ENCODE measurements at regions not wholly inside any gene's neighbourhood (a gene's known extent, or its start where the extent isn't known, plus 50 kb on each side); places are given as distances from the start of the nearest gene placed in this dataset.

GRCh38 chr16:14341324-14342225 lies 270.5 kb downstream of the MRTFB start:
- H3K4me1 ChIP-seq = peaks cover 18% of the 10 kb centered on the region
- no peaks in the 10 kb centered on the region for H3K27me3 ChIP-seq (ENCODE audit: insufficient read depth in 3 of 3, low read length in 2 of 3)
- H3K4me3 ChIP-seq = no peak overlapping the region
- ATAC-seq = peak in 1 of 4 donors; percentile 25
- no peak for TF ChIP-seq CTCF (IDR thresholded peaks at IDR 0.05)
- no peak for DNase-seq
- peak overlapping the region; percentile 16 for H3K27ac ChIP-seq
- H3K36me3 ChIP-seq (ENCODE audit: insufficient read depth in 1 of 2, low read depth in 1 of 2) = no peaks in the 10 kb centered on the region
- intact Hi-C loops (cut with DNase I) = no loop called here
- H3K9me3 ChIP-seq = peaks cover 5% of the 10 kb centered on the region
- WGBS, 3 donors = 31 to 50% (median 41%) methylated on average over 4 of the region's 4 CpGs

GRCh38 chr16:14339694-14340093 lies 268.6 kb downstream of the MRTFB start:
- Histone ChIP-seq H3K4me1 (peaks cover 13% of the 10 kb centered on the region), H3K36me3 (ENCODE audit: insufficient read depth in 1 of 2, low read depth in 1 of 2) (no peaks in the 10 kb centered on the region), H3K4me3 (no peak overlapping the region), H3K27me3 (ENCODE audit: insufficient read depth in 3 of 3, low read length in 2 of 3) (no peaks in the 10 kb centered on the region), H3K27ac (no peak overlapping the region), H3K9me3 (no peaks in the 10 kb centered on the region)
- TF ChIP-seq CTCF (IDR thresholded peaks at IDR 0.05) = no peak
- WGBS, 3 donors = 44 to 91% (median 56%) methylated on average over 2 of the region's 2 CpGs
- intact Hi-C loops (cut with DNase I) = no loop called here
- ATAC-seq (peak in 1 of 4 donors; percentile 38), DNase-seq (no peak)

- no peak for ATAC-seq
These were observed 267.9 kb downstream of the MRTFB start for GRCh38 chr16:14338969-14339368.

GRCh38 chr16:14338236-14338635 lies 267.1 kb downstream of the MRTFB start:
- intact Hi-C loops (cut with DNase I) = no loop called here
- H3K36me3 ChIP-seq (ENCODE audit: insufficient read depth in 1 of 2, low read depth in 1 of 2) = no peaks in the 10 kb centered on the region
- H3K4me1 ChIP-seq = peaks cover 9% of the 10 kb centered on the region
- ATAC-seq (no peak), DNase-seq (no peak)
- no peaks in the 10 kb centered on the region for H3K9me3 ChIP-seq
- H3K27ac ChIP-seq = no peak overlapping the region
- TF ChIP-seq CTCF (IDR thresholded peaks at IDR 0.05) = no peak
- H3K27me3 ChIP-seq (ENCODE audit: insufficient read depth in 3 of 3, low read length in 2 of 3) = no peaks in the 10 kb centered on the region
- H3K4me3 ChIP-seq = no peak overlapping the region

More at GRCh38 chr16:14338969-14339368, 267.9 kb downstream of the MRTFB start:
- WGBS, 3 donors = 77 to 81% (median 78%) methylated on average over 4 of the region's 4 CpGs
- TF ChIP-seq CTCF (IDR thresholded peaks at IDR 0.05) = no peak
- Histone ChIP-seq H3K36me3 (ENCODE audit: insufficient read depth in 1 of 2, low read depth in 1 of 2) (no peaks in the 10 kb centered on the region), H3K27ac (no peak overlapping the region), H3K4me3 (no peak overlapping the region), H3K4me1 (peaks cover 9% of the 10 kb centered on the region), H3K9me3 (no peaks in the 10 kb centered on the region), H3K27me3 (ENCODE audit: insufficient read depth in 3 of 3, low read length in 2 of 3) (no peaks in the 10 kb centered on the region)
- no peak for DNase-seq
- intact Hi-C loops (cut with DNase I) = no loop called here
